GM12891 (cell line): ENCODE measurements at regions not wholly inside any gene's neighbourhood (a gene's known extent, or its start where the extent isn't known, plus 50 kb on each side); places are given as distances from the start of the nearest gene placed in this dataset.

Source experiments
- POLR2A ChIP-seq: IDR thresholded peaks from 2 replicates; pipeline ENCODE4 v1.6.1; 2011; ENCODE audit warnings: low read depth, low read length, control low read depth
- POLR2AphosphoS5 ChIP-seq: IDR thresholded peaks from 2 replicates; pipeline ENCODE4 v1.6.1; 2011; ENCODE audit warnings: low read depth, low read length, control low read depth
- SPI1 ChIP-seq: IDR thresholded peaks from 2 replicates; pipeline ENCODE4 v1.6.1; 2011; ENCODE audit warnings: low read depth, low read length, control low read depth
- TAF1 ChIP-seq: IDR thresholded peaks from 2 replicates; pipeline ENCODE4 v1.6.1; 2011; ENCODE audit warnings: low read depth, low read length, control low read depth

DNA sequence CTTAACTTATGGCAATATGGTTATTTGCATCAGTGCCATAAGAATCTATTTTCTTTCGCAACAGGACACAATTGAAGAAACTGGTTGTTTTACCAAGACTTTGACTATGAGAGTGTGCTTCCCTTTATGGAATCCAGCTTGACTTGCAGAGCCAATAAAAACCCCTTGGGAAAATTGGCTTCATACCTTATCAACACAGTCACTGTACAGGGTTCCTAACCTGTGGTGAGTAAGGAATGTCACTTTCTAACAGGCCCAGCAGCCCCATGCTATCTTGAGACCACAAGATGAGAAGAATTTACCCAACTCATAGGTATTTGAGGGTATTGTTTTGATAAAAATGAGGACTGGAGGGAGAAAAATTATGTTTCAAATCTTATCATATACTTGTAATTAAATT is 418.5 kb upstream of the MAP2 start:
- TF ChIP-seq POLR2A (no peak), TAF1 (no peak), POLR2AphosphoS5 (no peak), SPI1 (no peak)
